H1 (cell line): ENCODE measurements at regions not wholly inside any gene's neighbourhood (a gene's known extent, or its start where the extent isn't known, plus 50 kb on each side); places are given as distances from the start of the nearest gene placed in this dataset.

Experiments used
- CTCF ChIA-PET: fragments of 300-600 bp; sonication (Branson Sonifier 250); formaldehyde crosslinking; loops from one replicate; lab custom pipeline; 2021; ENCODE audit not compliant: partially characterized antibody; lab: Charles Lee
- POLR2A ChIA-PET: fragments of 300-600 bp; sonication (Branson Sonifier 250); formaldehyde crosslinking; loops from one replicate; lab custom pipeline; 2021; ENCODE audit warnings: inconsistent platforms; ENCODE audit not compliant: partially characterized antibody; lab: Charles Lee
- DNase-seq, 2 experiments: peaks; one replicate each; pipeline versions ENCODE4 v3.0.0 to v3.0.0-alpha.2; 2010 to 2022; ENCODE audit warnings: low spot score in 2 of 2, low read depth in 1 of 2, mixed read lengths in 1 of 2
- FAIRE-seq: peaks from 2 replicates; lab custom pipeline; 2011; peaks lifted over from hg19 to GRCh38; lab: Jason Lieb, UNC
- H2AFZ ChIP-seq: 2 replicates; pipeline ENCODE4 v1.8.1; 2012; ENCODE audit warnings: low read length, inconsistent platforms
- H2AK5ac ChIP-seq: 2 replicates; pipeline ENCODE4 v1.6.1; 2013; ENCODE audit warnings: low read depth, low read length
- H2BK120ac ChIP-seq: replicated peaks from 2 replicates; pipeline ENCODE3; 2013; ENCODE audit warnings: low read depth, low read length, inconsistent platforms
- H2BK12ac ChIP-seq: 2 replicates; pipeline ENCODE4 v1.6.1; 2013; ENCODE audit warnings: low read depth, low read length
- H2BK15ac ChIP-seq: 2 replicates; pipeline ENCODE4 v1.6.1; 2013; ENCODE audit warnings: low read length
- H2BK20ac ChIP-seq: 2 replicates; pipeline ENCODE4 v1.6.1; 2013; ENCODE audit warnings: low read length
- H2BK5ac ChIP-seq: 2 replicates; pipeline ENCODE4 v1.6.1; 2013; ENCODE audit warnings: low read depth, low read length
- H3K14ac ChIP-seq: 2 replicates; pipeline ENCODE4 v1.6.1; 2013; ENCODE audit warnings: inconsistent platforms; ENCODE audit not compliant: insufficient read length
- H3K18ac ChIP-seq: 2 replicates; pipeline ENCODE4 v1.6.1; 2013; ENCODE audit warnings: low read length; ENCODE audit errors: extremely low read depth
- H3K23ac ChIP-seq: 2 replicates; pipeline ENCODE4 v1.6.1; 2013; ENCODE audit warnings: inconsistent platforms; ENCODE audit not compliant: insufficient read length
- H3K23me2 ChIP-seq: 2 replicates; pipeline ENCODE4 v1.6.1; 2013; ENCODE audit warnings: low read depth, low read length
- H3K27ac ChIP-seq: 2 replicates; pipeline ENCODE4 v1.6.1; 2011; ENCODE audit warnings: low read depth, low read length, inconsistent platforms
- H3K27me3 ChIP-seq, 4 experiments: replicated peaks in 1 of 4; 1 replicate in 1 of 4; 2 replicates in 3 of 4; pipeline versions ENCODE4 v1.6.1 to v1.8.1; 2011 to 2013; ENCODE audit warnings: low read length in 3 of 4, mild to moderate bottlenecking in 3 of 4, inconsistent platforms in 2 of 4, mixed read lengths in 2 of 4, moderate library complexity in 1 of 4; ENCODE audit not compliant: control insufficient read depth in 3 of 4, insufficient read depth in 3 of 4; ENCODE audit errors: extremely low read depth in 1 of 4
- H3K36me3 ChIP-seq, 4 experiments: 2 replicates each; pipeline versions ENCODE4 v1.6.1 to v1.8.1; 2011 to 2013; ENCODE audit warnings: mild to moderate bottlenecking in 4 of 4, low read length in 3 of 4, moderate library complexity in 2 of 4, control low read depth in 1 of 4, inconsistent platforms in 1 of 4; ENCODE audit not compliant: insufficient read depth in 4 of 4, control insufficient read depth in 2 of 4
- H3K4ac ChIP-seq: replicated peaks from 2 replicates; pipeline ENCODE3; 2013; ENCODE audit warnings: low read length, low read depth, mixed read lengths, inconsistent platforms; ENCODE audit not compliant: insufficient read length
- H3K4me1 ChIP-seq, 4 experiments: replicated peaks in 1 of 4; 1 replicate in 1 of 4; 2 replicates in 3 of 4; pipeline versions ENCODE4 v1.6.1 to v1.8.1; 2011 to 2013; ENCODE audit warnings: low read length in 3 of 4, inconsistent platforms in 2 of 4, mixed read lengths in 1 of 4; ENCODE audit not compliant: insufficient read depth in 4 of 4, control insufficient read depth in 3 of 4
- H3K4me2 ChIP-seq, 2 experiments: 2 replicates each; pipeline versions ENCODE4 v1.6.1 to v1.8.1; 2011 to 2013; ENCODE audit warnings: low read depth in 2 of 2, low read length in 2 of 2, control low read depth in 1 of 2, inconsistent platforms in 1 of 2, mild to moderate bottlenecking in 1 of 2; ENCODE audit not compliant: insufficient read depth in 1 of 2
- H3K4me3 ChIP-seq, 4 experiments: fragments of 200-600, 300-600 bp in 1 of 4; sonication (generic), shearing (Covaris generic), sonication (Bioruptor Twin) in 1 of 4; 2 replicates each; pipeline versions ENCODE4 v1.5.1 to v1.8.1; 2011 to 2016; ENCODE audit warnings: low read length in 4 of 4, low read depth in 3 of 4, control low read depth in 2 of 4, inconsistent platforms in 2 of 4, mild to moderate bottlenecking in 2 of 4, mixed read lengths in 1 of 4, moderate library complexity in 1 of 4; ENCODE audit not compliant: insufficient read depth in 2 of 4; ENCODE audit errors: extremely low read depth in 1 of 4
- H3K56ac ChIP-seq: replicated peaks from 2 replicates; pipeline ENCODE3; 2013; ENCODE audit warnings: low read depth, mild to moderate bottlenecking, mixed read lengths, low read length, inconsistent platforms; ENCODE audit not compliant: insufficient read length
- H3K79me1 ChIP-seq: 2 replicates; pipeline ENCODE4 v1.6.1; 2013; ENCODE audit warnings: low read depth, low read length, control low read depth
- H3K79me2 ChIP-seq, 2 experiments: 2 replicates each; pipeline versions ENCODE4 v1.6.1 to v1.8.1; 2012 to 2013; ENCODE audit warnings: low read length in 2 of 2, mild to moderate bottlenecking in 2 of 2, inconsistent platforms in 1 of 2; ENCODE audit not compliant: insufficient read depth in 2 of 2, control insufficient read depth in 1 of 2
- H3K9ac ChIP-seq, 4 experiments: replicated peaks in 1 of 4; 1 replicate in 1 of 4; 2 replicates in 3 of 4; pipeline versions ENCODE4 v1.6.1 to v1.8.1; 2011 to 2013; ENCODE audit warnings: low read depth in 3 of 4, low read length in 3 of 4, control low read depth in 2 of 4, mild to moderate bottlenecking in 2 of 4, moderate library complexity in 2 of 4, inconsistent platforms in 1 of 4; ENCODE audit errors: extremely low read depth in 1 of 4
- H3K9me3 ChIP-seq, 2 experiments: 2 replicates each; pipeline versions ENCODE4 v1.6.1 to v1.8.1; 2012 to 2013; ENCODE audit warnings: mild to moderate bottlenecking in 2 of 2, moderate library complexity in 2 of 2, control low read depth in 1 of 2, inconsistent platforms in 1 of 2, low read depth in 1 of 2, low read length in 1 of 2, mixed read lengths in 1 of 2; ENCODE audit not compliant: insufficient read depth in 2 of 2
- H4K20me1 ChIP-seq, 2 experiments: replicated peaks in 1 of 2; 2 replicates each; pipeline versions ENCODE3 to v1.8.1; 2011 to 2013; ENCODE audit warnings: inconsistent platforms in 2 of 2, low read length in 2 of 2, mild to moderate bottlenecking in 1 of 2; ENCODE audit not compliant: insufficient read depth in 2 of 2, control insufficient read depth in 1 of 2
- H4K5ac ChIP-seq: 2 replicates; pipeline ENCODE4 v1.6.1; 2013; ENCODE audit warnings: low read length, low read depth, mixed read lengths, inconsistent platforms; ENCODE audit not compliant: insufficient read length
- H4K8ac ChIP-seq: 2 replicates; pipeline ENCODE4 v1.8.0; 2013; ENCODE audit warnings: mild to moderate bottlenecking, moderate library complexity, low read length, inconsistent platforms; ENCODE audit not compliant: insufficient read depth; ENCODE audit errors: extremely low read depth
- H4K91ac ChIP-seq: replicated peaks from 2 replicates; pipeline ENCODE3; 2013; ENCODE audit warnings: low read length, mixed read lengths, inconsistent platforms; ENCODE audit not compliant: insufficient read length
- NANOG ChIP-seq: IDR thresholded peaks from 2 replicates; pipeline ENCODE4 v1.6.1; 2011; ENCODE audit warnings: low read length, low read depth, mild to moderate bottlenecking, inconsistent platforms; ENCODE audit not compliant: insufficient read depth, poor library complexity, severe bottlenecking
- TCF12 ChIP-seq: IDR thresholded peaks from 2 replicates; pipeline ENCODE4 v1.6.1; 2011; ENCODE audit warnings: low read depth, mild to moderate bottlenecking, low read length
- WGBS, 2 experiments: shearing (Covaris generic) in 1 of 2; methylation state at CpG; one replicate each; pipeline versions ENCODE4 v1.1.6 to v1.1.7; 2013 to 2015; ENCODE audit warnings: low lambda C conversion rate in 2 of 2, mixed read lengths in 2 of 2, inconsistent platforms in 1 of 2, low coverage in 1 of 2, missing lambda C conversion rate in 1 of 2; ENCODE audit not compliant: insufficient replicate concordance in 2 of 2, insufficient coverage in 1 of 2, insufficient read length in 1 of 2; ENCODE audit errors: extremely low coverage in 1 of 2, missing lambda C conversion rate in 1 of 2; 5-methylcytosine and 5-hydroxymethylcytosine counted together

DNA sequence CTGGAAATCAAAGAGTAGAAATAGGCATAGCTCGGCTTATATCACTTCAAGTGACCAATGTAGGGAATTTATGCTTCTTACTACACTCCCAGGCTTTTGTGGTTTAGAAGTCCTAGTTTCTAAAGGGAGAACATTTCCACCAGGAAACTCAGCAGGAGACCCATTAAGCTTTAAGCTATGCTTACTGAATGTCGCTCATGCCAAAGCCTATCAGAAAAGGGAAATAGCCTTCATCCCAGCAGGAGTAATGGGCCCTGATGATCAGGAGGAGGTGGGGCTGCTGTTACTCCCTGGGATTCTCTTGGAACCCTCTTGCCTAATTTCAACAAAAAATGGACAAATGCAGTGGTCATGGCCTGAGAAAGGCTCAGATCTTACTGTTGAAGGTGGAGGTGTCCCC, 54.5 kb upstream of the SEMA6A start:
- no peaks in the 10 kb centered on the region for H4K20me1 ChIP-seq
- DNase-seq (no peak), FAIRE-seq (no peak)
- peak overlapping the region; percentile 95 for H2BK20ac ChIP-seq
- no peaks in the 10 kb centered on the region for H3K79me2 ChIP-seq
- H2BK5ac ChIP-seq: peak overlapping the region; percentile 35; the same call in 1 of the 2 replicates
- H3K4me2 ChIP-seq: no peak overlapping the region
- H3K18ac ChIP-seq: peak overlapping the region; percentile 68; the same call in 1 of the 2 replicates
- no peak overlapping the region for H3K4me3 ChIP-seq
- CTCF ChIA-PET: interaction anchor here (0.7 to 1.6 kb wide), 5 partner anchors 7 to 54 kb away, joined by 3 to 4 read pairs (median 3); no protein-coding TSS in a partner anchor
- TF ChIP-seq TCF12: no peak
- peak; percentile 89 for TF ChIP-seq NANOG
- H2BK12ac ChIP-seq: no peak overlapping the region
- H3K56ac ChIP-seq: no peak overlapping the region
- 0 out of 2 replicates have a peak overlapping the region, but pooled peaks have one; percentile 7 for H2AK5ac ChIP-seq
- H3K79me1 ChIP-seq: no peaks in the 10 kb centered on the region
- H4K8ac ChIP-seq: no peak overlapping the region
- H2AFZ ChIP-seq: no peak overlapping the region
- H3K4me1 ChIP-seq: peaks cover 0 to 12% (median 3%) of the 10 kb centered on the region in 4 experiments; a peak in 5 of 7 replicates
- 0 out of 2 replicates have a peak overlapping the region, but pooled peaks have one; percentile 37 for H2BK15ac ChIP-seq
- H3K27ac ChIP-seq: no peak overlapping the region
- no peak overlapping the region for H3K4ac ChIP-seq
- no peaks in the 10 kb centered on the region; a peak in 1 of 7 replicates for H3K27me3 ChIP-seq
- H2BK120ac ChIP-seq: peak overlapping the region; percentile 43
- POLR2A ChIA-PET: no interaction called here
- no peak overlapping the region for H3K9ac ChIP-seq
- 79% methylated on average over 2 of the region's 2 CpGs; no CpG with 5 or more reads in 1 of the 2 experiments for WGBS, 2 experiments
- H3K9me3 ChIP-seq: no peaks in the 10 kb centered on the region
- no peak overlapping the region for H4K91ac ChIP-seq
- H3K23ac ChIP-seq: no peak overlapping the region
- H3K23me2 ChIP-seq: no peaks in the 10 kb centered on the region
- no peak overlapping the region for H3K14ac ChIP-seq
- H4K5ac ChIP-seq: no peak overlapping the region
- no peaks in the 10 kb centered on the region for H3K36me3 ChIP-seq
